HG02885 (cell line): ENCODE measurements at regions not wholly inside any gene's neighbourhood (a gene's known extent, or its start where the extent isn't known, plus 50 kb on each side); places are given as distances from the start of the nearest gene placed in this dataset.

Source experiments
- ATAC-seq: cut with Tn5 transposase; IDR thresholded peaks from one replicate; pipeline ENCODE4 v1.9.1; 2021; ENCODE audit warnings: mild to moderate bottlenecking; ENCODE audit not compliant: unreplicated experiment, poor library complexity

GRCh38 chr1:81144240-81144825 lies 656.4 kb upstream of the ADGRL2 start:
- ATAC-seq, result no peak

- no peak for ATAC-seq
Observed at GRCh38 chr1:81142099-81142826, 658.5 kb upstream of the ADGRL2 start.

GRCh38 chr1:81135524-81135923 lies 665.2 kb upstream of the ADGRL2 start:
- ATAC-seq, result no peak

- no peak for ATAC-seq
Observed at GRCh38 chr1:81129776-81130175, 671.0 kb upstream of the ADGRL2 start.

GRCh38 chr1:81129366-81129765 lies 671.4 kb upstream of the ADGRL2 start:
- no peak for ATAC-seq

GRCh38 chr1:81128079-81128478 lies 672.7 kb upstream of the ADGRL2 start:
- ATAC-seq, result no peak

- ATAC-seq, result no peak
Observed at GRCh38 chr1:81126989-81127581, 673.6 kb upstream of the ADGRL2 start.

- no peak for ATAC-seq
Observed at GRCh38 chr1:81125672-81126071, 675.1 kb upstream of the ADGRL2 start.

- ATAC-seq, result no peak
Observed at GRCh38 chr1:81121306-81121705, 679.4 kb upstream of the ADGRL2 start.

GRCh38 chr1:81119319-81119718 lies 681.4 kb upstream of the ADGRL2 start:
- ATAC-seq, result no peak

GRCh38 chr1:81118550-81118949 lies 682.2 kb upstream of the ADGRL2 start:
- ATAC-seq, result no peak

GRCh38 chr1:81115422-81115821 lies 685.3 kb upstream of the ADGRL2 start:
- ATAC-seq, result no peak

GRCh38 chr1:81114191-81114590 lies 686.5 kb upstream of the ADGRL2 start:
- ATAC-seq, result no peak

- no peak for ATAC-seq
Observed at GRCh38 chr1:81113688-81114087, 687.0 kb upstream of the ADGRL2 start.

- no peak for ATAC-seq
Observed at GRCh38 chr1:81111818-81112217, 688.9 kb upstream of the ADGRL2 start.

GRCh38 chr1:81109038-81109437 lies 691.7 kb upstream of the ADGRL2 start:
- no peak for ATAC-seq

GRCh38 chr1:81097860-81098259 lies 702.9 kb upstream of the ADGRL2 start:
- ATAC-seq, result no peak

GRCh38 chr1:81073580-81073979 lies 727.2 kb upstream of the ADGRL2 start:
- no peak for ATAC-seq

- no peak for ATAC-seq
Observed at GRCh38 chr1:81071969-81072753, 728.6 kb upstream of the ADGRL2 start.

GRCh38 chr1:81071072-81071858 lies 729.5 kb upstream of the ADGRL2 start:
- ATAC-seq, result no peak
